ENCODE measurements at regions not wholly inside any gene's neighbourhood (a gene's known extent, or its start where the extent isn't known, plus 50 kb on each side); places are given as distances from the start of the nearest gene placed in this dataset.

GRCh38 chr18:25962919-25963318 is 127.5 kb downstream of the SS18 start:
- Mint-ChIP-seq H3K27me3 (ENCODE audit: low read depth) (peaks cover 3% of the 10 kb centered on the region), H3K36me3 (ENCODE audit: low read depth) (no peaks in the 10 kb centered on the region), H3K27ac (ENCODE audit: unreplicated experiment) (no peak overlapping the region), H3K9me3 (no peaks in the 10 kb centered on the region), H3K4me3 (no peak overlapping the region), H3K4me1 (no peaks in the 10 kb centered on the region)
- TF ChIP-seq CTCF (conservative IDR thresholded peaks at IDR 0.05) = no peak
- DNase-seq (ENCODE audit: low read depth, low spot score) = no peak

GRCh38 chr18:25962176-25962575 is 128.2 kb downstream of the SS18 start:
- peaks cover 2% of the 10 kb centered on the region for H3K9me3 Mint-ChIP-seq

DNA sequence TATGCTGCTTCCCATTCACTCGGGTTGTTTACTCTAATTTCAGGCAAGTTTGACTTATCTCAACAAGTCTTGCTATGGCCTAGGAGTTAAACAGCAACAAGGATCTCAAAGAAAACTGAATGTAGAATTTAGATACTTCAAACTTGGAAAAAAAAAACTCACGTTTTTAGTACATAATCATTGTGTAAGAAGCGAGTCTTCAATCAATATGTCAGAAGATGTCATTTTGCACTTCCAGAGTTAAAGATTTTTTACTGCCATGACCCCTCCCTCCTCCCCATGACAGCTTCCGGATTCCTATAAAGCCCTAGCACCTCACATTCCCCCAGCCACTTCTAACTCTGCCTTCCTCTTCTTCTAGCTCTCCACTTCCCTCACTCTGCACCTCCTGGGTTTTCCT is 133.4 kb downstream of the SS18 start:
- H3K27me3 Mint-ChIP-seq (ENCODE audit: low read depth) = peaks cover 3% of the 10 kb centered on the region
- H3K27ac Mint-ChIP-seq (ENCODE audit: unreplicated experiment) = peak overlapping the region; percentile 96
- no peak overlapping the region for H3K4me3 Mint-ChIP-seq
- H3K9me3 Mint-ChIP-seq = peaks cover 3% of the 10 kb centered on the region
- peaks cover 7% of the 10 kb centered on the region for H3K4me1 Mint-ChIP-seq
- no peak for TF ChIP-seq CTCF (conservative IDR thresholded peaks at IDR 0.05)
- peaks cover 2% of the 10 kb centered on the region for H3K36me3 Mint-ChIP-seq (ENCODE audit: low read depth)
- no peak for DNase-seq (ENCODE audit: low read depth, low spot score)

More at GRCh38 chr18:25962176-25962575, 128.2 kb downstream of the SS18 start:
- Mint-ChIP-seq H3K27ac (ENCODE audit: unreplicated experiment) (no peak overlapping the region), H3K4me3 (no peak overlapping the region), H3K27me3 (ENCODE audit: low read depth) (peaks cover 3% of the 10 kb centered on the region), H3K36me3 (ENCODE audit: low read depth) (peaks cover 2% of the 10 kb centered on the region), H3K4me1 (peaks cover 5% of the 10 kb centered on the region)
- TF ChIP-seq CTCF (conservative IDR thresholded peaks at IDR 0.05) = no peak
- no peak for DNase-seq (ENCODE audit: low read depth, low spot score)

DNA sequence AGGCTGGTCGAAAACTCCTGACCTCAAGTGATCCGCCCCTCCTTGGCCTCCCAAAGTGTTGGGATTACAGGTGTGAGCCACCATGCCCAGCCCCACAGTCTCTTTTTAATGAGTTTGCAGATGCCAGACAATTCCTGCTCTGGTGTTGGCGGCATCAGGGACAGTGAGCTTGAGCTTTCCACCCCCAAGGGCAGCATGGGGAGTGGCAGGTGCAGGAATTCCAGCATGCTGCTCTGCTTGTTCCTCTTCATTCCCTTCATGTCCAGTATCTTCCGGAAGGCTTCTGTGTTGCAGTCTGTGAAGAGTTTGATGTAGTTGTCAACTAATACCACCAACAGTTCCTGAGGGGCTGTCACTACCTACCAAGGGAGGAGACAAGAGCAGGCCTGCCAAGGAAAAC is 137.3 kb downstream of the SS18 start:
- no peak for TF ChIP-seq CTCF (conservative IDR thresholded peaks at IDR 0.05)
- H3K27me3 Mint-ChIP-seq (ENCODE audit: low read depth) = no peaks in the 10 kb centered on the region
- peaks cover 3% of the 10 kb centered on the region for H3K9me3 Mint-ChIP-seq
- no peak for DNase-seq (ENCODE audit: low read depth, low spot score)
- peaks cover 2% of the 10 kb centered on the region for H3K36me3 Mint-ChIP-seq (ENCODE audit: low read depth)
- H3K27ac Mint-ChIP-seq (ENCODE audit: unreplicated experiment) = no peak overlapping the region
- no peak overlapping the region for H3K4me3 Mint-ChIP-seq
- H3K4me1 Mint-ChIP-seq = peaks cover 7% of the 10 kb centered on the region

GRCh38 chr18:25950321-25950720 is 140.1 kb downstream of the SS18 start:
- DNase-seq (ENCODE audit: low read depth, low spot score) = no peak
- no peaks in the 10 kb centered on the region for H3K9me3 Mint-ChIP-seq
- H3K36me3 Mint-ChIP-seq (ENCODE audit: low read depth) = no peaks in the 10 kb centered on the region
- no peak overlapping the region for H3K4me3 Mint-ChIP-seq
- no peak overlapping the region for H3K27ac Mint-ChIP-seq (ENCODE audit: unreplicated experiment)
- no peak for TF ChIP-seq CTCF (conservative IDR thresholded peaks at IDR 0.05)
- no peaks in the 10 kb centered on the region for H3K27me3 Mint-ChIP-seq (ENCODE audit: low read depth)
- no peaks in the 10 kb centered on the region for H3K4me1 Mint-ChIP-seq

DNA sequence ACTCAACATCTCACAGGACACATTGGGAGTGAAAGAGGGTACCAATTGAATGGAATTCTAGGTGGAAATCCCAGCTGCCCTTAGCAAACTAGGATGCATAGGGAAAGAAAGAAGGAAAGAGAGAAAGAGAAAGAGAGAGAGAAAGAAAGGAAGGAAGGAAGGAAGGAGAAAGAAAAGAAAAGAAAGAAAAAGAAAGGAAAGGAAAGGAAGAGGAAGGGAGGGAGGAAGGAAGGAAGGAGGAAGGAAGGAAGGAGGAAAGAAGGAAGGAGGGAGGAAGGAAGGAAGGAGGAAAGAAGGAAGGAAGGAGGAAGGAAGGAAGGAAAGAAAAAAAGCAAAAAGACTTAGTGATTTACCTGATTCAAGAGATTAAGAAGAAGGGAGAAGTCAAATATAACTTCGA is 143.9 kb downstream of the SS18 start:
- DNase-seq (ENCODE audit: low read depth, low spot score) = no peak
- H3K9me3 Mint-ChIP-seq = no peaks in the 10 kb centered on the region
- H3K27ac Mint-ChIP-seq (ENCODE audit: unreplicated experiment) = no peak overlapping the region
- TF ChIP-seq CTCF (conservative IDR thresholded peaks at IDR 0.05) = no peak
- H3K27me3 Mint-ChIP-seq (ENCODE audit: low read depth) = no peaks in the 10 kb centered on the region
- H3K4me3 Mint-ChIP-seq = no peak overlapping the region
- no peaks in the 10 kb centered on the region for H3K36me3 Mint-ChIP-seq (ENCODE audit: low read depth)
- no peaks in the 10 kb centered on the region for H3K4me1 Mint-ChIP-seq
